Neural cell (in vitro differentiated cells): ENCODE measurements at regions not wholly inside any gene's neighbourhood (a gene's known extent, or its start where the extent isn't known, plus 50 kb on each side); places are given as distances from the start of the nearest gene placed in this dataset.

Experiments used
- CTCF ChIP-seq: fragments of 450-650 bp; IDR thresholded peaks from 2 replicates; pipeline ENCODE4 v1.5.1; 2014; ENCODE audit warnings: antibody characterized with exemption, mild to moderate bottlenecking, moderate library complexity; ENCODE audit not compliant: poor library complexity, severe bottlenecking
- MXI1 ChIP-seq: fragments of 450-650 bp; conservative IDR thresholded peaks from 2 replicates; pipeline ENCODE4 v1.6.1; 2014; ENCODE audit warnings: antibody characterized with exemption, mild to moderate bottlenecking; ENCODE audit not compliant: poor library complexity, severe bottlenecking
- RAD21 ChIP-seq: fragments of 450-650 bp; conservative IDR thresholded peaks from 2 replicates; pipeline ENCODE4 v1.6.1; 2014; ENCODE audit warnings: antibody characterized with exemption, mild to moderate bottlenecking, moderate library complexity
- TAF1 ChIP-seq: IDR thresholded peaks from 2 replicates; pipeline ENCODE4 v1.6.1; 2012; ENCODE audit warnings: low read depth
- TF ChIP-seq, protein P1 (sequence below): IDR thresholded peaks from 2 replicates; pipeline ENCODE4 v1.6.1; 2012; ENCODE audit warnings: borderline replicate concordance

GRCh38 chr10:29120216-29120615 lies 168.7 kb upstream of the LYZL1 start:
- TF ChIP-seq CTCF: no peak
- no peak for TF ChIP-seq RAD21
- no peak for TF ChIP-seq MXI1
- TF ChIP-seq TAF1: no peak
- TF ChIP-seq, protein P1, sequence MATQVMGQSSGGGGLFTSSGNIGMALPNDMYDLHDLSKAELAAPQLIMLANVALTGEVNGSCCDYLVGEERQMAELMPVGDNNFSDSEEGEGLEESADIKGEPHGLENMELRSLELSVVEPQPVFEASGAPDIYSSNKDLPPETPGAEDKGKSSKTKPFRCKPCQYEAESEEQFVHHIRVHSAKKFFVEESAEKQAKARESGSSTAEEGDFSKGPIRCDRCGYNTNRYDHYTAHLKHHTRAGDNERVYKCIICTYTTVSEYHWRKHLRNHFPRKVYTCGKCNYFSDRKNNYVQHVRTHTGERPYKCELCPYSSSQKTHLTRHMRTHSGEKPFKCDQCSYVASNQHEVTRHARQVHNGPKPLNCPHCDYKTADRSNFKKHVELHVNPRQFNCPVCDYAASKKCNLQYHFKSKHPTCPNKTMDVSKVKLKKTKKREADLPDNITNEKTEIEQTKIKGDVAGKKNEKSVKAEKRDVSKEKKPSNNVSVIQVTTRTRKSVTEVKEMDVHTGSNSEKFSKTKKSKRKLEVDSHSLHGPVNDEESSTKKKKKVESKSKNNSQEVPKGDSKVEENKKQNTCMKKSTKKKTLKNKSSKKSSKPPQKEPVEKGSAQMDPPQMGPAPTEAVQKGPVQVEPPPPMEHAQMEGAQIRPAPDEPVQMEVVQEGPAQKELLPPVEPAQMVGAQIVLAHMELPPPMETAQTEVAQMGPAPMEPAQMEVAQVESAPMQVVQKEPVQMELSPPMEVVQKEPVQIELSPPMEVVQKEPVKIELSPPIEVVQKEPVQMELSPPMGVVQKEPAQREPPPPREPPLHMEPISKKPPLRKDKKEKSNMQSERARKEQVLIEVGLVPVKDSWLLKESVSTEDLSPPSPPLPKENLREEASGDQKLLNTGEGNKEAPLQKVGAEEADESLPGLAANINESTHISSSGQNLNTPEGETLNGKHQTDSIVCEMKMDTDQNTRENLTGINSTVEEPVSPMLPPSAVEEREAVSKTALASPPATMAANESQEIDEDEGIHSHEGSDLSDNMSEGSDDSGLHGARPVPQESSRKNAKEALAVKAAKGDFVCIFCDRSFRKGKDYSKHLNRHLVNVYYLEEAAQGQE: no peak
